ENCODE measurements at regions not wholly inside any gene's neighbourhood (a gene's known extent, or its start where the extent isn't known, plus 50 kb on each side); places are given as distances from the start of the nearest gene placed in this dataset.

DNA sequence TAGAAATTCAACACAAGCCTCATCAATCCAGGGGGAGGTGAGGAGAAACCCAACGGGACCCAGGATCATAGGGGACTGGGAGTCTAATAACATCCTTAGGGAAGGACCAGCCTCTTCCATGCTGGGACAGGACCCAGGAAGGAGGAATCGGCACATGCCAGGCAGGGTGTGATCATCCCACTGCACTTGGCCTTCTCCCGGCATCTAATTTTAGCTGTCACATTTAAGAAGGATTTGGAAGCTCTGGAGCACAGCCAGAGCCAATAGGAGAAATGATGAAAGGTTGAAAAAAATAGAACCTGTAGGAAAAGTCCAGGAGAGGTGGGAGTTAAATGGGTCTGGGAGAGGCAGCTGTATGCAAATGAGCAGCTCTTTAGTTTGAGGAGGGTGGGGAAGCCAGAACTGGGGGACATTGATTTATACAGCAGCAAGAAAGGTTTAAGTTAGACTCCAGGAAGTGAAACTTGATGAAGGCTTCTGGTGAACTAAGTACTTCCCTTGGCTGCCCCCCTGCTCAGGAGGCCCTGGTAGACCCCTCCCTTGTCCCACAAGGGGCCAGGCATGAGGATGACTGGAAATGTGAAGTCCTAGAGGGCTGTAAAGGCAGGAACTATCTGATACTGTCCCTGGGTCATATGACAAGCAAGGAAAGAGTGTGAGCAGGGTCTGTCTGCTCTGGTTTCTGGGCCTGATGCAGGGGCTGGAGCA lies 260.3 kb downstream of the LRFN2 start:
- Histone ChIP-seq H3K4me3 (no peak overlapping the region), H3K27ac (no peak overlapping the region), H3K4me1 (replicated peaks) (no peaks in the 10 kb centered on the region), H3K9me3 (no peaks in the 10 kb centered on the region), H3K36me3 (no peaks in the 10 kb centered on the region), H3K27me3 (replicated peaks; ENCODE audit: insufficient read depth) (no peaks in the 10 kb centered on the region)
- no peak for TF ChIP-seq POLR2A (IDR thresholded peaks at IDR 0.05)
- TF ChIP-seq, protein P1, sequence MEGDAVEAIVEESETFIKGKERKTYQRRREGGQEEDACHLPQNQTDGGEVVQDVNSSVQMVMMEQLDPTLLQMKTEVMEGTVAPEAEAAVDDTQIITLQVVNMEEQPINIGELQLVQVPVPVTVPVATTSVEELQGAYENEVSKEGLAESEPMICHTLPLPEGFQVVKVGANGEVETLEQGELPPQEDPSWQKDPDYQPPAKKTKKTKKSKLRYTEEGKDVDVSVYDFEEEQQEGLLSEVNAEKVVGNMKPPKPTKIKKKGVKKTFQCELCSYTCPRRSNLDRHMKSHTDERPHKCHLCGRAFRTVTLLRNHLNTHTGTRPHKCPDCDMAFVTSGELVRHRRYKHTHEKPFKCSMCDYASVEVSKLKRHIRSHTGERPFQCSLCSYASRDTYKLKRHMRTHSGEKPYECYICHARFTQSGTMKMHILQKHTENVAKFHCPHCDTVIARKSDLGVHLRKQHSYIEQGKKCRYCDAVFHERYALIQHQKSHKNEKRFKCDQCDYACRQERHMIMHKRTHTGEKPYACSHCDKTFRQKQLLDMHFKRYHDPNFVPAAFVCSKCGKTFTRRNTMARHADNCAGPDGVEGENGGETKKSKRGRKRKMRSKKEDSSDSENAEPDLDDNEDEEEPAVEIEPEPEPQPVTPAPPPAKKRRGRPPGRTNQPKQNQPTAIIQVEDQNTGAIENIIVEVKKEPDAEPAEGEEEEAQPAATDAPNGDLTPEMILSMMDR (IDR thresholded peaks at IDR 0.05), result no peak
- TF ChIP-seq POLR2AphosphoS5 (IDR thresholded peaks at IDR 0.05), result no peak
- DNase-seq (ENCODE audit: low spot score), result no peak
- intact Hi-C loops (cut with DNase I), result no loop called here
- WGBS, result 56% methylated on average over 3 of the region's 3 CpGs

- intact Hi-C loops (cut with DNase I), result no loop called here
- TF ChIP-seq POLR2AphosphoS5 (IDR thresholded peaks at IDR 0.05) (no peak), POLR2A (IDR thresholded peaks at IDR 0.05) (no peak)
- TF ChIP-seq, protein P1 (IDR thresholded peaks at IDR 0.05), result no peak
- H3K27me3 ChIP-seq (replicated peaks; ENCODE audit: insufficient read depth), result no peaks in the 10 kb centered on the region
Measured at GRCh38 chr6:40325791-40326190, 261.4 kb downstream of the LRFN2 start.

DNA sequence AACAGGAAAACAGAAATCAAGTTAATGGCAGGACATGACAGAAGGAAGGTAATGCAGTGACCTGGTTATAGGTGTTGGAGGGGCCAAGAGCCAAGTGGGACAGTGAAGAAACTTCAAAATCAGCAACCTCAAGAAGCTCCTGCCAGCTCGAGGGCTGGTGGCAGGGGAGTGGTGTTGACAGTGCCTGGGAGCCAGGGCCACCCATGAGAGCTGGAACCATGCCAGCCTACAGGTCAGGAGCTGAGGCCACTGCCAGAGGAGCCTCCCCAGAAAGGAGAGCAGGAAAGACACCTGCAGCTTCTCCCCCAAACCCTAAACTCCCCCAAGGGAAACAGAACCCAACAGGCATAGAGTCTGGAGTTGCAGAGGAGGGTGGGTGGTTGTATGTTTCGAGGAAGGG lies 262.1 kb downstream of the LRFN2 start:
- intact Hi-C loops (cut with DNase I), result no loop called here
- Histone ChIP-seq H3K27me3 (replicated peaks; ENCODE audit: insufficient read depth) (no peaks in the 10 kb centered on the region), H3K4me1 (replicated peaks) (no peaks in the 10 kb centered on the region), H3K4me3 (no peak overlapping the region), H3K27ac (no peak overlapping the region), H3K36me3 (no peaks in the 10 kb centered on the region), H3K9me3 (no peaks in the 10 kb centered on the region)
- TF ChIP-seq POLR2A (IDR thresholded peaks at IDR 0.05) (no peak), POLR2AphosphoS5 (IDR thresholded peaks at IDR 0.05) (no peak)
- TF ChIP-seq, protein P1 (IDR thresholded peaks at IDR 0.05), result no peak
- DNase-seq (ENCODE audit: low spot score), result no peak
- WGBS, result 56% methylated on average over 2 of the region's 2 CpGs

More at GRCh38 chr6:40325791-40326190, 261.4 kb downstream of the LRFN2 start:
- Histone ChIP-seq H3K4me1 (replicated peaks) (no peaks in the 10 kb centered on the region), H3K9me3 (no peaks in the 10 kb centered on the region), H3K27ac (no peak overlapping the region), H3K36me3 (no peaks in the 10 kb centered on the region), H3K4me3 (no peak overlapping the region)
- DNase-seq (ENCODE audit: low spot score), result no peak
- 77% methylated on average over 3 of the region's 3 CpGs for WGBS

DNA sequence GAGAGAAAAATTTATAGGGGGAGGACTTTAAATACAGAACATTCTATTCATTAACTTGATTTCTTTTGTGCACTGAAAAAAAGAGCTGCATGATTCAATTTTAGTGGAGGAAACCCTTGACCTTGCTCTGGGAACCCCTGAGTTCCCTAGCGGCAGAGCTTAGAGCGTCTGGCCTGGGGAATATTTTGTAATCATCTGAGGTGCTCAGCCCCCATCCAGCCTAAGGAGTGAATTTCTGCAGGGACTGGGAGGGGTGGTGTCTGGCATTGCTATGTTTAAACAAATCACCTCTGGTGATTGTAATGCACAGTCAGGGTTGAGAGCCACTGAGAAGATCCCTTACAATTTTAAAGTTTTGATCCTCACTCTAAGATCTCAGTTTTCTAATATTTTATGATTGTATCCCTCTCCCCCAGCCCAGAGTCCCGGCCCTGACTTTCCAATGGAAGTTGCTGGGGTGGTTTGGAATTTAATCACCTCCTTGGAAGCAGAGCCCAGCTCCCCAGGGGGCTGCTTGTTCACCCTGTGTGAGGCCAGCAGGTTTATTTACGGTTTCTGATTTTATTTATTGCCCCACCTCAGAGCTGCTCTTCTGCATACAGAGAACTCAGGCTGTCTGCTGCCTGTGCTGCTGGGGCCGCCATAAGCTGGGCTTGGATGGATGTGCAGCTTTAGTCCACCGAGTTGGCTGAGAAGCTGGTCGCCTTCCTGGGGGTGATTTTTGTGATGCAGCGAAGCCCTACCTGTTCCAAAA lies 263.1 kb downstream of the LRFN2 start:
- no peaks in the 10 kb centered on the region for H3K4me1 ChIP-seq (replicated peaks)
- no peaks in the 10 kb centered on the region for H3K27me3 ChIP-seq (replicated peaks; ENCODE audit: insufficient read depth)
- intact Hi-C loops (cut with DNase I), result no loop called here
- DNase-seq (ENCODE audit: low spot score), result no peak
- H3K27ac ChIP-seq, result no peak overlapping the region
- H3K9me3 ChIP-seq, result no peaks in the 10 kb centered on the region
- TF ChIP-seq POLR2AphosphoS5 (IDR thresholded peaks at IDR 0.05) (no peak), POLR2A (IDR thresholded peaks at IDR 0.05) (no peak)
- TF ChIP-seq, protein P1 (IDR thresholded peaks at IDR 0.05), result no peak
- WGBS, result 53% methylated on average over 8 of the region's 8 CpGs
- no peaks in the 10 kb centered on the region for H3K36me3 ChIP-seq
- H3K4me3 ChIP-seq, result no peak overlapping the region
